ENCODE measurements at regions not wholly inside any gene's neighbourhood (a gene's known extent, or its start where the extent isn't known, plus 50 kb on each side); places are given as distances from the start of the nearest gene placed in this dataset.

DNA sequence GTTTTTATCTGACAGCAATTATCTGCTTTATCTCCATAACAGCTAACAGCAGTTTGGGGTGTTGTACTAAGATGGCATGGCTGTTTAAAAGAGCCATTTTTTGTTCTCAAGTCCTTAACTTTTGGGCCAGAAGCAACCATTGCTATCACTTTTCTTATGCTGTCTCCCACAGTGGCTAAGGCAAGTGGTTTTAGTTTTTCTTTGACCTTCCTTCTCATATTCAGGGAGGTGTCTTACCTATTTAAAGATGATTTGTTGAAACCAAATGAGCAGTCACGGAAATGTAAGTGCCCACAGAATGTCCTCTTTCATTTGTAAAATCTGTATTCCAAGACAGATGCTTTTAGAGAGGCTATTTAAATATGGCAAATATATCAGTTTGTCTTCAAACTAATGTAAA is 96.8 kb upstream of the USP15 start:
- Histone ChIP-seq H3K27me3 (ENCODE audit: control insufficient read depth in 1 of 2, insufficient read depth in 1 of 2, low read length in 2 of 2) (no peaks in the 10 kb centered on the region), H3K4me2 (ENCODE audit: low read length, poor library complexity, severe bottlenecking) (no peak overlapping the region), H3K14ac (ENCODE audit: low read length in 2 of 2) (no peak overlapping the region), H2BK120ac (ENCODE audit: low read depth, low read length) (no peak overlapping the region), H4K91ac (ENCODE audit: low read length) (no peak overlapping the region), H3K27ac (ENCODE audit: low read length, poor library complexity, severe bottlenecking) (no peak overlapping the region), H3K23ac (ENCODE audit: low read length in 2 of 2) (no peak overlapping the region), H3K9me3 (ENCODE audit: control insufficient read depth, low read length) (no peaks in the 10 kb centered on the region), H2BK15ac (ENCODE audit: low read depth, poor library complexity, severe bottlenecking) (no peak overlapping the region), H3K18ac (ENCODE audit: low read depth in 1 of 2, low read length in 2 of 2) (no peak overlapping the region), H2BK5ac (ENCODE audit: low read depth, low read length, poor library complexity, severe bottlenecking) (no peak overlapping the region), H3K4me1 (ENCODE audit: control insufficient read depth, insufficient read depth, low read depth, low read length) (no peaks in the 10 kb centered on the region), H3K4ac (ENCODE audit: low read depth in 1 of 2, low read length in 2 of 2) (no peak overlapping the region), H2BK12ac (ENCODE audit: low read length in 2 of 2) (no peak overlapping the region), H4K8ac (ENCODE audit: low read length) (no peak overlapping the region), H2AK5ac (ENCODE audit: low read length, severe bottlenecking) (no peak overlapping the region), H3K9ac (ENCODE audit: low read length) (no peak overlapping the region), H3K36me3 (ENCODE audit: control insufficient read depth in 1 of 2, insufficient read depth in 2 of 2, low read depth in 1 of 2, low read length in 2 of 2) (no peaks in the 10 kb centered on the region), H2AFZ (ENCODE audit: low read depth, low read length) (no peak overlapping the region), H3K4me3 (ENCODE audit: insufficient read depth in 1 of 2, low read depth in 1 of 2, low read length in 2 of 2) (no peak overlapping the region), H3K79me1 (replicated peaks; ENCODE audit: low read length, poor library complexity, severe bottlenecking) (no peaks in the 10 kb centered on the region)
- no peak for DNase-seq
- WGBS: no CpG with 5 or more reads among the region's 1 CpG

DNA sequence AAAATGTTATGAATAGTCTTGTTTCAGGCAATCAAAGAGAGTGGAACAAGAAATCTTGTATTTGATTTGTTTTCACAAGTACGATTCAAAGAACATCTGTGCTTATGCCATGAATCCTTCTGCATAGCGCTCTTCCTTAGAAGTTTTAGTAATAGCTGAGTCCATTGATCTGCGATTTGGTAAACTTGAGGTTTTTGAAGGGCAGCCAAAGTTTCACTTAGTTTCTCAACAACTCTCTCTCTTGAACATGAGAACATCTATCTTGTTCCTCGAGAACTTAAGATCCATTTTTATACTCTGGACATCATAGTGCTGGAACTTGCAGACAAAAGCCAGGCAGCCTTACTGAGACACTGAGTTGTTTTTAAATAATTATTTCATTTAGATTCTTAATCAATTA is 96.2 kb upstream of the USP15 start:
- Histone ChIP-seq H3K4me3 (ENCODE audit: insufficient read depth in 1 of 2, low read depth in 1 of 2, low read length in 2 of 2) (no peak overlapping the region), H2AK5ac (ENCODE audit: low read length, severe bottlenecking) (no peak overlapping the region), H3K36me3 (ENCODE audit: control insufficient read depth in 1 of 2, insufficient read depth in 2 of 2, low read depth in 1 of 2, low read length in 2 of 2) (no peaks in the 10 kb centered on the region), H3K9ac (ENCODE audit: low read length) (no peak overlapping the region), H3K79me1 (replicated peaks; ENCODE audit: low read length, poor library complexity, severe bottlenecking) (no peaks in the 10 kb centered on the region), H2BK12ac (ENCODE audit: low read length in 2 of 2) (no peak overlapping the region), H4K91ac (ENCODE audit: low read length) (no peak overlapping the region), H3K23ac (ENCODE audit: low read length in 2 of 2) (no peak overlapping the region), H3K9me3 (ENCODE audit: control insufficient read depth, low read length) (no peaks in the 10 kb centered on the region), H3K27me3 (ENCODE audit: control insufficient read depth in 1 of 2, insufficient read depth in 1 of 2, low read length in 2 of 2) (no peaks in the 10 kb centered on the region), H3K14ac (ENCODE audit: low read length in 2 of 2) (no peak overlapping the region), H3K18ac (ENCODE audit: low read depth in 1 of 2, low read length in 2 of 2) (no peak overlapping the region), H3K27ac (ENCODE audit: low read length, poor library complexity, severe bottlenecking) (no peak overlapping the region), H3K4me1 (ENCODE audit: control insufficient read depth, insufficient read depth, low read depth, low read length) (no peaks in the 10 kb centered on the region), H4K8ac (ENCODE audit: low read length) (no peak overlapping the region), H3K4ac (ENCODE audit: low read depth in 1 of 2, low read length in 2 of 2) (no peak overlapping the region), H2BK120ac (ENCODE audit: low read depth, low read length) (no peak overlapping the region), H2BK5ac (ENCODE audit: low read depth, low read length, poor library complexity, severe bottlenecking) (no peak overlapping the region), H2AFZ (ENCODE audit: low read depth, low read length) (no peak overlapping the region), H2BK15ac (ENCODE audit: low read depth, poor library complexity, severe bottlenecking) (no peak overlapping the region), H3K4me2 (ENCODE audit: low read length, poor library complexity, severe bottlenecking) (no peak overlapping the region)
- WGBS: 98% methylated on average over 4 of the region's 4 CpGs
- no peak for DNase-seq

GRCh38 chr12:62166525-62166924 is 93.7 kb upstream of the USP15 start:
- Histone ChIP-seq H3K23ac (ENCODE audit: low read length in 2 of 2) (no peak overlapping the region), H4K8ac (ENCODE audit: low read length) (no peak overlapping the region), H3K4me1 (ENCODE audit: control insufficient read depth, insufficient read depth, low read depth, low read length) (no peaks in the 10 kb centered on the region), H2BK12ac (ENCODE audit: low read length in 2 of 2) (no peak overlapping the region), H3K27ac (ENCODE audit: low read length, poor library complexity, severe bottlenecking) (no peak overlapping the region), H2BK120ac (ENCODE audit: low read depth, low read length) (no peak overlapping the region), H3K36me3 (ENCODE audit: control insufficient read depth in 1 of 2, insufficient read depth in 2 of 2, low read depth in 1 of 2, low read length in 2 of 2) (no peaks in the 10 kb centered on the region), H3K79me1 (replicated peaks; ENCODE audit: low read length, poor library complexity, severe bottlenecking) (no peaks in the 10 kb centered on the region), H2BK15ac (ENCODE audit: low read depth, poor library complexity, severe bottlenecking) (no peak overlapping the region), H3K4ac (ENCODE audit: low read depth in 1 of 2, low read length in 2 of 2) (no peak overlapping the region), H3K9ac (ENCODE audit: low read length) (no peak overlapping the region), H3K14ac (ENCODE audit: low read length in 2 of 2) (no peak overlapping the region), H4K91ac (ENCODE audit: low read length) (no peak overlapping the region), H3K4me3 (ENCODE audit: insufficient read depth in 1 of 2, low read depth in 1 of 2, low read length in 2 of 2) (no peak overlapping the region), H2AK5ac (ENCODE audit: low read length, severe bottlenecking) (no peak overlapping the region), H2BK5ac (ENCODE audit: low read depth, low read length, poor library complexity, severe bottlenecking) (no peak overlapping the region), H3K9me3 (ENCODE audit: control insufficient read depth, low read length) (no peaks in the 10 kb centered on the region), H2AFZ (ENCODE audit: low read depth, low read length) (no peak overlapping the region), H3K27me3 (ENCODE audit: control insufficient read depth in 1 of 2, insufficient read depth in 1 of 2, low read length in 2 of 2) (no peaks in the 10 kb centered on the region), H3K18ac (ENCODE audit: low read depth in 1 of 2, low read length in 2 of 2) (no peak overlapping the region), H3K4me2 (ENCODE audit: low read length, poor library complexity, severe bottlenecking) (no peak overlapping the region)
- DNase-seq: no peak
- WGBS: 81% methylated on average over 2 of the region's 2 CpGs

GRCh38 chr12:62168411-62168810 is 91.8 kb upstream of the USP15 start:
- no peak overlapping the region for H3K4ac ChIP-seq (ENCODE audit: low read depth in 1 of 2, low read length in 2 of 2)
- no peak overlapping the region for H3K18ac ChIP-seq (ENCODE audit: low read depth in 1 of 2, low read length in 2 of 2)
- no peak for DNase-seq
- no peak overlapping the region for H2BK120ac ChIP-seq (ENCODE audit: low read depth, low read length)
- no peak overlapping the region for H3K4me3 ChIP-seq (ENCODE audit: insufficient read depth in 1 of 2, low read depth in 1 of 2, low read length in 2 of 2)
- no peaks in the 10 kb centered on the region for H3K9me3 ChIP-seq (ENCODE audit: control insufficient read depth, low read length)
- no peak overlapping the region for H2BK15ac ChIP-seq (ENCODE audit: low read depth, poor library complexity, severe bottlenecking)
- H3K79me1 ChIP-seq (replicated peaks; ENCODE audit: low read length, poor library complexity, severe bottlenecking): no peaks in the 10 kb centered on the region
- no peak overlapping the region for H2AK5ac ChIP-seq (ENCODE audit: low read length, severe bottlenecking)
- no peak overlapping the region for H2BK5ac ChIP-seq (ENCODE audit: low read depth, low read length, poor library complexity, severe bottlenecking)
- H3K14ac ChIP-seq (ENCODE audit: low read length in 2 of 2): no peak overlapping the region
- no peaks in the 10 kb centered on the region for H3K36me3 ChIP-seq (ENCODE audit: control insufficient read depth in 1 of 2, insufficient read depth in 2 of 2, low read depth in 1 of 2, low read length in 2 of 2)
- H3K27ac ChIP-seq (ENCODE audit: low read length, poor library complexity, severe bottlenecking): no peak overlapping the region
- WGBS: 55% methylated on average over 1 of the region's 2 CpGs
- no peaks in the 10 kb centered on the region for H3K4me1 ChIP-seq (ENCODE audit: control insufficient read depth, insufficient read depth, low read depth, low read length)
- H3K27me3 ChIP-seq (ENCODE audit: control insufficient read depth in 1 of 2, insufficient read depth in 1 of 2, low read length in 2 of 2): no peaks in the 10 kb centered on the region
- H4K91ac ChIP-seq (ENCODE audit: low read length): no peak overlapping the region
- H3K9ac ChIP-seq (ENCODE audit: low read length): no peak overlapping the region
- H4K8ac ChIP-seq (ENCODE audit: low read length): no peak overlapping the region
- no peak overlapping the region for H2AFZ ChIP-seq (ENCODE audit: low read depth, low read length)
- no peak overlapping the region for H2BK12ac ChIP-seq (ENCODE audit: low read length in 2 of 2)
- H3K4me2 ChIP-seq (ENCODE audit: low read length, poor library complexity, severe bottlenecking): no peak overlapping the region
- H3K23ac ChIP-seq (ENCODE audit: low read length in 2 of 2): no peak overlapping the region

Measured in mesenchymal stem cell (in vitro differentiated cells and primary cell).